ENCODE measurements at regions not wholly inside any gene's neighbourhood (a gene's known extent, or its start where the extent isn't known, plus 50 kb on each side); places are given as distances from the start of the nearest gene placed in this dataset.

DNA sequence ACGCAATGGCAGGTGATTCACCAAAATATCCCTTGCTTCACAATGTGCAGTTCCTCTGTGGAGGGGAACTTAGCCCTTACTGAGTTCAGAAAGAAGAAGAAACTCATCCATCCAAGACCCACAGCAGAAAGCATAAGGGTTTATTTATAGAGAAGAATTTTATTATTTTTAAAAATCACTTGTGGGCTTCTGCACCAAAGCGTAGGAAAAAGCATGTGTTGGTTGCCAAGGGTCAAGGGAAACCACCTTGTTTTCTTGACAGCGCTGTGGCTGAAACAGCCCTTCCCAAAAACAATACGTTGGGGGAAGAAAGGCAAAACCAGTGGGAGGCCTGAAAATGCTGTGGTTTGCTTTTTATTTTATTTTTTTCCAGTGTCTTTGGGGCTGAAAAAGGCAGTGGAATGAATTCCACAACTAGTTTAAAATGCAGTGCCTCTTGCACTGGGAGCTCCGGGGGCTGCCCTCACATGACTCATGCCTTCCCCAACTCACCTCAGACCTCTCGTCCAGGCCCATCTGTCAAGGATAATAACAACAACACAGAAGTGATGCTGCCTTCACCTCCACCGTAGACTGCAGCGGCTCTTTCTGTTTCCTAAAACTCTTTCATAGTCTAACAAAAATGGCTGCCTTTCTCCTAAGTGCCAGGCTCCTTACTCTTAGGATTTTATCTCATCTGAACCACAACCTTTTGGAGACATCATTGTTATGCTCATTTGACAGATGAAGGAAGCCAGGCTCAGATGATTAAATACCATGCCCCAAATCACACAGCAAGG, 224.2 kb upstream of the JUN start:
- ChIA-PET CTCF (no interaction called here), POLR2A (ENCODE audit: low non-redundant PET) (no interaction called here)
- no peaks in the 10 kb centered on the region for H3K27me3 ChIP-seq (replicated peaks; ENCODE audit: insufficient read depth, low read depth, low read length, poor library complexity)
- DNase-seq (ENCODE audit: low spot score) = no peak
- no peaks in the 10 kb centered on the region for H3K36me3 ChIP-seq (ENCODE audit: insufficient read depth, low read length, poor library complexity, severe bottlenecking)
- H3K4me3 ChIP-seq (ENCODE audit: low read depth, low read length, poor library complexity, severe bottlenecking) = no peak overlapping the region
- no peaks in the 10 kb centered on the region for H3K4me1 ChIP-seq (ENCODE audit: insufficient read depth, low read length, poor library complexity, severe bottlenecking)
- no peak for TF ChIP-seq EZH2 (IDR thresholded peaks at IDR 0.05; ENCODE audit: borderline replicate concordance, low read depth, low read length, poor library complexity, severe bottlenecking)
- intact Hi-C loops (cut with micrococcal nuclease; ENCODE audit: unreplicated experiment) = no loop called here
- BruUV-seq (replicated peaks) = no TSS peak
- no peak overlapping the region for H3K27ac ChIP-seq (ENCODE audit: low read depth, low read length, poor library complexity, severe bottlenecking)
- no peaks in the 10 kb centered on the region for H3K9me3 ChIP-seq (ENCODE audit: low read depth, low read length, poor library complexity, severe bottlenecking)

GRCh38 chr1:59008599-59009347, 224.9 kb upstream of the JUN start:
- ChIA-PET POLR2A (ENCODE audit: low non-redundant PET) (no interaction called here), CTCF (no interaction called here)
- intact Hi-C loops (cut with micrococcal nuclease; ENCODE audit: unreplicated experiment) = no loop called here
- Histone ChIP-seq H3K9me3 (ENCODE audit: low read depth, low read length, poor library complexity, severe bottlenecking) (no peaks in the 10 kb centered on the region), H3K27me3 (replicated peaks; ENCODE audit: insufficient read depth, low read depth, low read length, poor library complexity) (no peaks in the 10 kb centered on the region), H3K36me3 (ENCODE audit: insufficient read depth, low read length, poor library complexity, severe bottlenecking) (no peaks in the 10 kb centered on the region), H3K27ac (ENCODE audit: low read depth, low read length, poor library complexity, severe bottlenecking) (no peak overlapping the region), H3K4me1 (ENCODE audit: insufficient read depth, low read length, poor library complexity, severe bottlenecking) (peaks cover 6% of the 10 kb centered on the region), H3K4me3 (ENCODE audit: low read depth, low read length, poor library complexity, severe bottlenecking) (no peak overlapping the region)
- no TSS peak for BruUV-seq (replicated peaks)
- no peak for TF ChIP-seq CTCF (conservative IDR thresholded peaks at IDR 0.05; ENCODE audit: low read depth, low read length)
- no peak for TF ChIP-seq EZH2 (IDR thresholded peaks at IDR 0.05; ENCODE audit: borderline replicate concordance, low read depth, low read length, poor library complexity, severe bottlenecking)
- DNase-seq (ENCODE audit: low spot score) = no peak

DNA sequence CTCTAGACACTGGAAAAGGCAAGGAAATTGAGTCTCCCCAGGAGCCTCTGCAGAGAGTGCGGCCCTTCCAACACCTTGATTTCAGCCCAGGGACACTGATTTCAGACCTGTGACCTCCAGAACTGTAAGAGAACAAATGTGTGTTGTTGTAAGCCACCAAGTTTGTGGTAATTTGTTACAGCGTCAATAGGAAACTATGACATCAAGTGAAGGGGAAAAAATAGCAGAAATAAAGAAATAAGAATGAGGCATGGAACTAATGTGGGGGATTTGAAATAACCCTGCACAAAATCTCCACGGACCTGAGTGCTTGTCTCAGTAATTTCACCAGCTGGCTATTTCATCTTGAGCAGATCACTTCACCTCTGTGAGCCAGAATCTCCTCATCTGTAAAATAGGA, 227.8 kb upstream of the JUN start:
- no peak for DNase-seq (ENCODE audit: low spot score)
- TF ChIP-seq EZH2 (IDR thresholded peaks at IDR 0.05; ENCODE audit: borderline replicate concordance, low read depth, low read length, poor library complexity, severe bottlenecking) (no peak), CTCF (conservative IDR thresholded peaks at IDR 0.05; ENCODE audit: low read depth, low read length) (no peak)
- H3K36me3 ChIP-seq (ENCODE audit: insufficient read depth, low read length, poor library complexity, severe bottlenecking) = no peaks in the 10 kb centered on the region
- no peaks in the 10 kb centered on the region for H3K27me3 ChIP-seq (replicated peaks; ENCODE audit: insufficient read depth, low read depth, low read length, poor library complexity)
- H3K27ac ChIP-seq (ENCODE audit: low read depth, low read length, poor library complexity, severe bottlenecking) = no peak overlapping the region
- H3K4me3 ChIP-seq (ENCODE audit: low read depth, low read length, poor library complexity, severe bottlenecking) = no peak overlapping the region
- peaks cover 6% of the 10 kb centered on the region for H3K4me1 ChIP-seq (ENCODE audit: insufficient read depth, low read length, poor library complexity, severe bottlenecking)
- no peaks in the 10 kb centered on the region for H3K9me3 ChIP-seq (ENCODE audit: low read depth, low read length, poor library complexity, severe bottlenecking)
- POLR2A ChIA-PET (ENCODE audit: low non-redundant PET) = no interaction called here
- intact Hi-C loops (cut with micrococcal nuclease; ENCODE audit: unreplicated experiment) = no loop called here
- CTCF ChIA-PET = no interaction called here
- no TSS peak for BruUV-seq (replicated peaks)

Measured in A673 (cell line).